Esophagus squamous epithelium (tissue), 4 donors: ENCODE measurements at regions not wholly inside any gene's neighbourhood (a gene's known extent, or its start where the extent isn't known, plus 50 kb on each side); places are given as distances from the start of the nearest gene placed in this dataset.

Experiments used
- CTCF ChIP-seq, 6 experiments: fragments of 450-650 bp in 4 of 6; fragments of 200-600 bp in 2 of 6; sonication (generic) in 2 of 6; IDR thresholded peaks; one replicate each; pipeline ENCODE4 v1.5.1; 2016 to 2019; ENCODE audit warnings: antibody characterized with exemption in 6 of 6, mild to moderate bottlenecking in 4 of 6, moderate library complexity in 4 of 6
- POLR2A ChIP-seq, 4 donors: fragments of 450-650 bp; IDR thresholded peaks; one replicate each; pipeline ENCODE4 v1.6.1; 2017; ENCODE audit warnings: antibody characterized with exemption in 4 of 4, mild to moderate bottlenecking in 4 of 4, moderate library complexity in 3 of 4

- TF ChIP-seq CTCF (IDR thresholded peaks at IDR 0.05) (no peak), POLR2A (IDR thresholded peaks at IDR 0.05) (no peak)
Measured at GRCh38 chr18:6505498-6505875, 90.8 kb upstream of the L3MBTL4 start.
